ENCODE measurements at regions not wholly inside any gene's neighbourhood (a gene's known extent, or its start where the extent isn't known, plus 50 kb on each side); places are given as distances from the start of the nearest gene placed in this dataset.

DNA sequence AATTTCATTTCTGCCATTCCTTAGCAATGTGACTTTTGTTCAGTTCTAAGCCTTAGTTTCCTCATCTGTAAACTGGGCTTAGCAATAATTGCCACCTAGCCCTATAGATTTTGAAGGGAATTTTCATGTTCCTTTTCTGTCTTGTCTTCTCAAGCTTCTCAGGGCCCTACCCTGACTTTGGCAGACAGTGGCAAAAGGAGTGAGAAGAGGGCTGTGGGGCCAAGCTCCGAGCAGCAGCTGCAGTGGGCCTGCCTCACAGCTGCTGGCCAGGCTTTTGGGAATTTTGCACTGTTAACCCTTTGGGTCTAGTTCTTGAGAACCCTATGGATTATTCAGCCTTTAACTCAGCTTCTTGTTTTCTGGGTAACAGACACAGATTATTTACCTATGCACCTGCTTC lies 67.6 kb upstream of the IGSF1 start:
- no peak for TF ChIP-seq BACH2 (CRISPR knock-in tag; IDR thresholded peaks at IDR 0.05; ENCODE audit: borderline replicate concordance)
- TF ChIP-seq ARNTL (CRISPR knock-in tag; IDR thresholded peaks at IDR 0.05; ENCODE audit: borderline replicate concordance, low read depth) = no peak
- TF ChIP-seq TOX (CRISPR knock-in tag; IDR thresholded peaks at IDR 0.05; ENCODE audit: borderline replicate concordance) = no peak
- TF ChIP-seq ZNF70 (CRISPR knock-in tag; IDR thresholded peaks at IDR 0.05) = no peak
- no peak for TF ChIP-seq ISL1 (CRISPR knock-in tag; IDR thresholded peaks at IDR 0.05)
- TF ChIP-seq ZFP3 (CRISPR knock-in tag; IDR thresholded peaks at IDR 0.05) = no peak
- no peak for TF ChIP-seq TCF4 (CRISPR knock-in tag; IDR thresholded peaks at IDR 0.05; ENCODE audit: borderline replicate concordance)
- TF ChIP-seq ZNF565 (CRISPR knock-in tag; conservative IDR thresholded peaks at IDR 0.05; ENCODE audit: low read depth) = no peak
- no peak for TF ChIP-seq CREB5 (CRISPR knock-in tag; IDR thresholded peaks at IDR 0.05; ENCODE audit: low read depth)
- no peak for TF ChIP-seq POU6F1 (CRISPR knock-in tag; IDR thresholded peaks at IDR 0.05; ENCODE audit: borderline replicate concordance, low read depth)
- no peak for TF ChIP-seq ZNF8 (CRISPR knock-in tag; IDR thresholded peaks at IDR 0.05)
- TF ChIP-seq CSDC2 (CRISPR knock-in tag; IDR thresholded peaks at IDR 0.05) = no peak
- TF ChIP-seq ZC3H10 (CRISPR knock-in tag; IDR thresholded peaks at IDR 0.05) = no peak
- TF ChIP-seq, protein P1, sequence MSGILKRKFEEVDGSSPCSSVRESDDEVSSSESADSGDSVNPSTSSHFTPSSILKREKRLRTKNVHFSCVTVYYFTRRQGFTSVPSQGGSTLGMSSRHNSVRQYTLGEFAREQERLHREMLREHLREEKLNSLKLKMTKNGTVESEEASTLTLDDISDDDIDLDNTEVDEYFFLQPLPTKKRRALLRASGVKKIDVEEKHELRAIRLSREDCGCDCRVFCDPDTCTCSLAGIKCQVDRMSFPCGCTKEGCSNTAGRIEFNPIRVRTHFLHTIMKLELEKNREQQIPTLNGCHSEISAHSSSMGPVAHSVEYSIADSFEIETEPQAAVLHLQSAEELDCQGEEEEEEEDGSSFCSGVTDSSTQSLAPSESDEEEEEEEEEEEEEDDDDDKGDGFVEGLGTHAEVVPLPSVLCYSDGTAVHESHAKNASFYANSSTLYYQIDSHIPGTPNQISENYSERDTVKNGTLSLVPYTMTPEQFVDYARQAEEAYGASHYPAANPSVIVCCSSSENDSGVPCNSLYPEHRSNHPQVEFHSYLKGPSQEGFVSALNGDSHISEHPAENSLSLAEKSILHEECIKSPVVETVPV (CRISPR knock-in tag; IDR thresholded peaks at IDR 0.05) = no peak
- TF ChIP-seq RARB (CRISPR knock-in tag; IDR thresholded peaks at IDR 0.05) = no peak
- no peak for TF ChIP-seq GLIS3 (CRISPR knock-in tag; IDR thresholded peaks at IDR 0.05)
- TF ChIP-seq SNAI2 (CRISPR knock-in tag; IDR thresholded peaks at IDR 0.05) = no peak
- no peak for TF ChIP-seq PPARA (CRISPR knock-in tag; IDR thresholded peaks at IDR 0.05; ENCODE audit: borderline replicate concordance)
- TF ChIP-seq OSR1 (CRISPR knock-in tag; IDR thresholded peaks at IDR 0.05) = no peak
- no peak for TF ChIP-seq ESRRG (CRISPR knock-in tag; IDR thresholded peaks at IDR 0.05)
- ATAC-seq = no peak

GRCh38 chrX:131359611-131360010 lies 70.5 kb upstream of the IGSF1 start:
- ATAC-seq = no peak
- no peak for TF ChIP-seq TCF4 (CRISPR knock-in tag; IDR thresholded peaks at IDR 0.05; ENCODE audit: borderline replicate concordance)
- no peak for TF ChIP-seq POU6F1 (CRISPR knock-in tag; IDR thresholded peaks at IDR 0.05; ENCODE audit: borderline replicate concordance, low read depth)
- no peak for TF ChIP-seq ISL1 (CRISPR knock-in tag; IDR thresholded peaks at IDR 0.05)
- no peak for TF ChIP-seq OSR1 (CRISPR knock-in tag; IDR thresholded peaks at IDR 0.05)
- no peak for TF ChIP-seq TOX (CRISPR knock-in tag; IDR thresholded peaks at IDR 0.05; ENCODE audit: borderline replicate concordance)
- no peak for TF ChIP-seq BACH2 (CRISPR knock-in tag; IDR thresholded peaks at IDR 0.05; ENCODE audit: borderline replicate concordance)

DNA sequence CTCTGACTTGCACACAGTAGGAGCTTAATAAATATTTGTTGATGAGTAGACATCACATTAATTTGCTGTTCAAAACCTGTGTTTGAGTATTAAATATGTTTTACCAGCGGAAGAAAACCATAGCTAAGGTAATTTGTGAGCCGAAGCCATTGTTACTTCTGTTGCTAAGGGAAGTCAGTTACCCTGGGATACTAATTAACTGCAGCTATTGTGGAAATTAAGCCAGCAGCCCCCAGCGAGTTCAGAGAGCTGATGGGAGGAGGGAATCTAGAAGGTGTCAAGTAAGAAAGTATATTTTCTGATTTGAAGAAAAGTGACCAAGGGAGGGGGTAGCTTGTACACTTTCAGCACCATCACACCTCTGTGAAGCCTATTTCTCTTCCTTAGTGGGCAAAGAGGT lies 76.7 kb upstream of the IGSF1 start:
- no peak for ATAC-seq
- no peak for TF ChIP-seq ZNF8 (CRISPR knock-in tag; IDR thresholded peaks at IDR 0.05)
- TF ChIP-seq ZNF70 (CRISPR knock-in tag; IDR thresholded peaks at IDR 0.05) = no peak
- TF ChIP-seq ZNF565 (CRISPR knock-in tag; conservative IDR thresholded peaks at IDR 0.05; ENCODE audit: low read depth) = no peak
- no peak for TF ChIP-seq GLIS3 (CRISPR knock-in tag; IDR thresholded peaks at IDR 0.05)
- TF ChIP-seq, protein P1 (CRISPR knock-in tag; IDR thresholded peaks at IDR 0.05) = no peak
- TF ChIP-seq TCF4 (CRISPR knock-in tag; IDR thresholded peaks at IDR 0.05; ENCODE audit: borderline replicate concordance) = no peak
- TF ChIP-seq TOX (CRISPR knock-in tag; IDR thresholded peaks at IDR 0.05; ENCODE audit: borderline replicate concordance) = no peak
- no peak for TF ChIP-seq CREB5 (CRISPR knock-in tag; IDR thresholded peaks at IDR 0.05; ENCODE audit: low read depth)
- no peak for TF ChIP-seq PPARA (CRISPR knock-in tag; IDR thresholded peaks at IDR 0.05; ENCODE audit: borderline replicate concordance)
- no peak for TF ChIP-seq POU6F1 (CRISPR knock-in tag; IDR thresholded peaks at IDR 0.05; ENCODE audit: borderline replicate concordance, low read depth)
- TF ChIP-seq, protein P2, sequence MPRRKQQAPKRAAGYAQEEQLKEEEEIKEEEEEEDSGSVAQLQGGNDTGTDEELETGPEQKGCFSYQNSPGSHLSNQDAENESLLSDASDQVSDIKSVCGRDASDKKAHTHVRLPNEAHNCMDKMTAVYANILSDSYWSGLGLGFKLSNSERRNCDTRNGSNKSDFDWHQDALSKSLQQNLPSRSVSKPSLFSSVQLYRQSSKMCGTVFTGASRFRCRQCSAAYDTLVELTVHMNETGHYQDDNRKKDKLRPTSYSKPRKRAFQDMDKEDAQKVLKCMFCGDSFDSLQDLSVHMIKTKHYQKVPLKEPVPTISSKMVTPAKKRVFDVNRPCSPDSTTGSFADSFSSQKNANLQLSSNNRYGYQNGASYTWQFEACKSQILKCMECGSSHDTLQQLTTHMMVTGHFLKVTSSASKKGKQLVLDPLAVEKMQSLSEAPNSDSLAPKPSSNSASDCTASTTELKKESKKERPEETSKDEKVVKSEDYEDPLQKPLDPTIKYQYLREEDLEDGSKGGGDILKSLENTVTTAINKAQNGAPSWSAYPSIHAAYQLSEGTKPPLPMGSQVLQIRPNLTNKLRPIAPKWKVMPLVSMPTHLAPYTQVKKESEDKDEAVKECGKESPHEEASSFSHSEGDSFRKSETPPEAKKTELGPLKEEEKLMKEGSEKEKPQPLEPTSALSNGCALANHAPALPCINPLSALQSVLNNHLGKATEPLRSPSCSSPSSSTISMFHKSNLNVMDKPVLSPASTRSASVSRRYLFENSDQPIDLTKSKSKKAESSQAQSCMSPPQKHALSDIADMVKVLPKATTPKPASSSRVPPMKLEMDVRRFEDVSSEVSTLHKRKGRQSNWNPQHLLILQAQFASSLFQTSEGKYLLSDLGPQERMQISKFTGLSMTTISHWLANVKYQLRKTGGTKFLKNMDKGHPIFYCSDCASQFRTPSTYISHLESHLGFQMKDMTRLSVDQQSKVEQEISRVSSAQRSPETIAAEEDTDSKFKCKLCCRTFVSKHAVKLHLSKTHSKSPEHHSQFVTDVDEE (CRISPR knock-in tag; IDR thresholded peaks at IDR 0.05) = no peak
- TF ChIP-seq ARNTL (CRISPR knock-in tag; IDR thresholded peaks at IDR 0.05; ENCODE audit: borderline replicate concordance, low read depth) = no peak
- TF ChIP-seq SNAI2 (CRISPR knock-in tag; IDR thresholded peaks at IDR 0.05) = no peak
- TF ChIP-seq ISL1 (CRISPR knock-in tag; IDR thresholded peaks at IDR 0.05) = no peak
- TF ChIP-seq ESRRG (CRISPR knock-in tag; IDR thresholded peaks at IDR 0.05) = no peak

All from SK-N-SH treated with all-trans-retinoic acid at 6 μM for 48 hours (cell line).